ENCODE measurements at regions not wholly inside any gene's neighbourhood (a gene's known extent, or its start where the extent isn't known, plus 50 kb on each side); places are given as distances from the start of the nearest gene placed in this dataset.

- no peaks in the 10 kb centered on the region for H3K9me3 ChIP-seq (ENCODE audit: insufficient read depth in 2 of 2, low read depth in 1 of 2, low read length in 1 of 2)
- no peak overlapping the region for H3K18ac ChIP-seq (ENCODE audit: extremely low read depth, low read length)
- no peak overlapping the region for H3K4me2 ChIP-seq (ENCODE audit: insufficient read depth in 1 of 2, low read depth in 2 of 2, low read length in 2 of 2)
- H3K27ac ChIP-seq (ENCODE audit: low read depth, low read length): no peak overlapping the region
- H4K20me1 ChIP-seq (replicated peaks in 1 of 2; ENCODE audit: control insufficient read depth in 1 of 2, insufficient read depth in 2 of 2, low read length in 2 of 2): peaks cover 0 to 2% of the 10 kb centered on the region in 2 experiments
- H4K91ac ChIP-seq (replicated peaks; ENCODE audit: insufficient read length, low read length): no peak overlapping the region
- FAIRE-seq: no peak
- POLR2A ChIA-PET (ENCODE audit: partially characterized antibody): no interaction called here
- H2BK12ac ChIP-seq (ENCODE audit: low read depth, low read length): no peak overlapping the region
- TF ChIP-seq FOSL1 (IDR thresholded peaks at IDR 0.05; ENCODE audit: insufficient read depth, low read depth, low read length) (no peak), SAP30 (IDR thresholded peaks at IDR 0.05; ENCODE audit: insufficient read depth, insufficient replicate concordance, low read length) (no peak), KDM4A (IDR thresholded peaks at IDR 0.05; ENCODE audit: low read depth, low read length, severe bottlenecking) (no peak), CBX8 (IDR thresholded peaks at IDR 0.05; ENCODE audit: borderline replicate concordance, low read depth, low read length) (no peak), EZH2 (IDR thresholded peaks at IDR 0.05; ENCODE audit: low read depth, low read length, severe bottlenecking) (no peak), SP1 (IDR thresholded peaks at IDR 0.05; ENCODE audit: low read depth, low read length) (no peak), ATF3 (IDR thresholded peaks at IDR 0.05; ENCODE audit: insufficient read depth, low read depth, low read length) (no peak), CTBP2 (IDR thresholded peaks at IDR 0.05; ENCODE audit: borderline replicate concordance, insufficient read depth, insufficient read length, low read length) (no peak)
- no peak overlapping the region for H2BK15ac ChIP-seq (ENCODE audit: low read length)
- no peak overlapping the region for H3K14ac ChIP-seq (ENCODE audit: insufficient read length)
- H3K4ac ChIP-seq (replicated peaks; ENCODE audit: insufficient read length, low read depth, low read length): no peak overlapping the region
- no peak overlapping the region for H2BK120ac ChIP-seq (replicated peaks; ENCODE audit: low read depth, low read length)
- H3K23ac ChIP-seq (ENCODE audit: insufficient read length): no peak overlapping the region
- no peak overlapping the region for H3K56ac ChIP-seq (replicated peaks; ENCODE audit: insufficient read length, low read depth, low read length)
- no peak for DNase-seq (ENCODE audit: low read depth in 1 of 2, low spot score in 2 of 2)
- CTCF ChIA-PET (ENCODE audit: partially characterized antibody): interaction anchor here (1.0 to 3.0 kb wide), 3 partner anchors 10 to 171 kb away, joined by 3 to 13 read pairs (median 6); no protein-coding TSS in a partner anchor
- no peak overlapping the region for H4K8ac ChIP-seq (ENCODE audit: extremely low read depth, insufficient read depth, low read length)
- no peaks in the 10 kb centered on the region for H3K23me2 ChIP-seq (ENCODE audit: low read depth, low read length)
- 0 out of 7 replicates have a peak, but pooled peaks cover 0 to 2% (median 0%) of the 10 kb centered on the region in 4 experiments for H3K4me1 ChIP-seq (replicated peaks in 1 of 4; ENCODE audit: control insufficient read depth in 3 of 4, insufficient read depth in 4 of 4, low read length in 3 of 4)
- H3K4me3 ChIP-seq (ENCODE audit: extremely low read depth in 1 of 4, insufficient read depth in 2 of 4, low read depth in 3 of 4, low read length in 4 of 4): no peak overlapping the region
- no peak overlapping the region for H2AFZ ChIP-seq (ENCODE audit: low read length)
- no peak overlapping the region for H2BK20ac ChIP-seq (ENCODE audit: low read length)
- H3K9ac ChIP-seq (replicated peaks in 1 of 4; ENCODE audit: extremely low read depth in 1 of 4, low read depth in 3 of 4, low read length in 3 of 4): no peak overlapping the region
- H2AK5ac ChIP-seq (ENCODE audit: low read depth, low read length): no peak overlapping the region
- H3K79me1 ChIP-seq (ENCODE audit: low read depth, low read length): no peaks in the 10 kb centered on the region
- H2BK5ac ChIP-seq (ENCODE audit: low read depth, low read length): no peak overlapping the region
- H3K36me3 ChIP-seq (ENCODE audit: control insufficient read depth in 2 of 4, insufficient read depth in 4 of 4, low read length in 3 of 4): no peaks in the 10 kb centered on the region
- H3K27me3 ChIP-seq (replicated peaks in 1 of 4; ENCODE audit: control insufficient read depth in 3 of 4, extremely low read depth in 1 of 4, insufficient read depth in 3 of 4, low read length in 3 of 4): peaks cover 0 to 1% (median 0%) of the 10 kb centered on the region in 4 experiments; a peak in 1 of 7 replicates
- H3K79me2 ChIP-seq (ENCODE audit: control insufficient read depth in 1 of 2, insufficient read depth in 2 of 2, low read length in 2 of 2): no peaks in the 10 kb centered on the region
- no peak overlapping the region for H4K5ac ChIP-seq (ENCODE audit: insufficient read length, low read depth, low read length)
- 78% methylated on average over 1 of the region's 1 CpG; no CpG with 5 or more reads in 1 of the 2 experiments for WGBS, 2 experiments (ENCODE audit: extremely low coverage in 1 of 2, insufficient coverage in 1 of 2, insufficient read length in 1 of 2, insufficient replicate concordance in 2 of 2, low coverage in 1 of 2, low lambda C conversion rate in 2 of 2, missing lambda C conversion rate in 1 of 2)
Observed at GRCh38 chr4:13260513-13260912, 223.6 kb downstream of the RAB28 start.
